GM19351 (cell line): ENCODE measurements at regions not wholly inside any gene's neighbourhood (a gene's known extent, or its start where the extent isn't known, plus 50 kb on each side); places are given as distances from the start of the nearest gene placed in this dataset.

ENCODE experiments used
- ATAC-seq: cut with Tn5 transposase; IDR thresholded peaks from one replicate; pipeline ENCODE4 v1.9.1; 2021; ENCODE audit warnings: mild to moderate bottlenecking, moderate library complexity; ENCODE audit not compliant: unreplicated experiment

DNA sequence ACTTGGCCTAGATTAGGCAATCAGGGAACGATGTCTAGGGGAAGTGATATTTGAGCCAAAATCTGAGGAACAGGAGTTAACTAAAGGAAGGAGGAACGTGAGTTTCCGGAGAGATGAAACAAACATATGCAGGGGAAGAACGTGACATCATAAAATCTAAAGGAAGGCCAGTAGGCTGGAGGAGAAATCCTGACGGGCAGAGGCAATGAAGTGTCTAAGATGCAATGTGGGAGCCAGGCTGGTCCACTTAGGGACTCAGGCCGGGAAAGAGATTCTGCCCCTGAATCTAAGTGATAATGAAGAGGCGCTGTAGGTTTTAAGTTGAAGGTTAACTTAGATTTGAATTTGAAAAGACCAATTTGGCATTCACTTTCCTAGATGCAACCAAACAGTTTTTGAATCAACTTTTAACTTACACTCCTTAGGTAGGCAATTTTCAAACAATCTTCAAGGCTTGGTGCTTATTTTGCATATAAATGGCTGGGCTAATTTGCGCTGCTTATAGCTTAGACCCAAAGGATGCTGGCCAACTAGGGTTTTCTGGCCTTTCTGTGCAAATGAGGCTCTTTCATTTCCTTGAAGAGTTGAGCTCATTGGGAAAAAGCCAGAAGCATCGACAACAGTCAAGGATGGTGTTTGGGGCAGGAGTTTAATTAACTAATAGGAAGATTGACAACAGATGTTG, 221.7 kb downstream of the SOX11 start:
- no peak for ATAC-seq

DNA sequence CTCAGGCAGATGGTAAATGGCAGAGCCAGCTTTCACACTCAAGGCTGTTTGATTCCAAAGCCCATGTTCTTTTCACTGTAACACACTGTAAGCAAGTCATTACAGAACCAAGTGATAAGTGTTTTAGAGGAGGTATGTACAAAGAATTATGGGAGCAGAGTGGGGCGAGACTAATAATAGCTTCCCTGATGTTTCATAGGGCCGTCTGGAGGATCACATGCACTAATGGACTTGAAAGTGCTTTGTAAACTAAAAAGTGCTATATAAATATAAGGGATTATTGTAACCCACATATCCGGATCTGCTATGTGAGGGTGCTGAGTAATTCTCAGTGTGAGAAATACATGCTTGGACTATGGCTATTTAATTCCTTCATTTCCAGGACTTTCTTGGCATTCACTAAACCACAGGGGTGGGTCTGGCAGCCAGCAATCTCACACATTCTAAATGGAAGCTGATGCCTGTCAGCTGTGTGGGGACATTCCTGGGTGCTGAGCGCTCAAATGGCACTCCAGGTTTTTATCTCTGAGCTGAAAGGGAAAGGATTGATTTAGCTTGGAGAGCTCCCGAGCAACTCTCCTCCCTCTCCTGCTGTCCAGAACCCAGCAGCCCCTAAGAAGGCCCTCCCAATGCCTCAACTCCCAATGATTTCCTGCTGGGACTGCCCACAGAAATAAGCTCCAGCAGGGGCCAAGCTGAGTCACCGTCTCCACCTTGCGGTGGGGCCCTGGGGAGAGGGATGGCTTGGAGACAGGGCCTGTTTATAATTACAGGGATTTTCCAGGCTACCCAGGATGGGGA, 222.8 kb downstream of the SOX11 start:
- no peak for ATAC-seq

DNA sequence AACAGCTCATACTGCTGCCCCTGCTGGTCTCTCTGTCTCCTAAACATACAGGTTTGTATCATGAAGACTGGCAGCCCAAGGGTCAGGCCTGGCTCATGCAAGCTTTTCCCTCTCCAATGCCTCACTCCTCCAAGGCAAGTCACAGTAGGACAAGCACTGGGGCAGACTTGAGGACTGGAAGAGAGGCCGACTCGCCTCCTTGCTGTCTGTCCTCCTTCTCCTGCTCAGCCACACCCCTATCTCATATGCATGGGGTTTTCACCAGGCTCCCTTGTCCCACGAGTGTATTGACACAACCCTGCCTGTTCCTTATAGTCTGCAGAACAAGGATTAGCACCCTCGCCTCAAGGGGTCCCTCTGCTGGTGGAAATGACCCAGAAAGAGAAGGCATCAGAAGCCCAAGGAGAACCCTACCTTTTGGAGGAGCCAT, 223.7 kb downstream of the SOX11 start:
- ATAC-seq, result no peak

DNA sequence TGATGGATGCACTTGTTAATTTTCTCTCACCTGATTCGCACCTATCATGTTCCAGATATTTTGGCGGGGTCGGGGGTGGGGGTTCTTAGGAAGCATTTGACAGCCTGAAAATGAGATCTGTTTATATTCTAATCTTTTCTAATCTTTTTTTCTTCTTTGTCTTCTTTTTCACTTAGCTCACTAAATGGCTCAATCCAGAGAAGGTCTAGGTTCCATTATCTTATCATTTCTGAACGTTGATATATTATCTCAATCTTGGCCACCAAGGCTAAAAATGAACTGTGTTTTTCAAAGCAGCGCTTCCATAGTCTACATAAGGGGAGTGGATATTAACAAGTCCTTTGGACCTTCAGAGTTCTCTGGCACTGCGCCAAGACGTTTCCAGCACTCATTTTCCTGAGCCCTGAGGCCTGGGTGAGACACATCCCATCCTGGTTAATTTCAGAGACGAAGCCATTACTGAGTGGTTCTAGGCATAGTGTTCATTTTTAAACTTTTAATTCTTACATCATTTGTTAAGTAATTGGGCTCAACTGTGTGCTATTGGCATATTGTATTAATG, 229.0 kb downstream of the SOX11 start:
- no peak for ATAC-seq

DNA sequence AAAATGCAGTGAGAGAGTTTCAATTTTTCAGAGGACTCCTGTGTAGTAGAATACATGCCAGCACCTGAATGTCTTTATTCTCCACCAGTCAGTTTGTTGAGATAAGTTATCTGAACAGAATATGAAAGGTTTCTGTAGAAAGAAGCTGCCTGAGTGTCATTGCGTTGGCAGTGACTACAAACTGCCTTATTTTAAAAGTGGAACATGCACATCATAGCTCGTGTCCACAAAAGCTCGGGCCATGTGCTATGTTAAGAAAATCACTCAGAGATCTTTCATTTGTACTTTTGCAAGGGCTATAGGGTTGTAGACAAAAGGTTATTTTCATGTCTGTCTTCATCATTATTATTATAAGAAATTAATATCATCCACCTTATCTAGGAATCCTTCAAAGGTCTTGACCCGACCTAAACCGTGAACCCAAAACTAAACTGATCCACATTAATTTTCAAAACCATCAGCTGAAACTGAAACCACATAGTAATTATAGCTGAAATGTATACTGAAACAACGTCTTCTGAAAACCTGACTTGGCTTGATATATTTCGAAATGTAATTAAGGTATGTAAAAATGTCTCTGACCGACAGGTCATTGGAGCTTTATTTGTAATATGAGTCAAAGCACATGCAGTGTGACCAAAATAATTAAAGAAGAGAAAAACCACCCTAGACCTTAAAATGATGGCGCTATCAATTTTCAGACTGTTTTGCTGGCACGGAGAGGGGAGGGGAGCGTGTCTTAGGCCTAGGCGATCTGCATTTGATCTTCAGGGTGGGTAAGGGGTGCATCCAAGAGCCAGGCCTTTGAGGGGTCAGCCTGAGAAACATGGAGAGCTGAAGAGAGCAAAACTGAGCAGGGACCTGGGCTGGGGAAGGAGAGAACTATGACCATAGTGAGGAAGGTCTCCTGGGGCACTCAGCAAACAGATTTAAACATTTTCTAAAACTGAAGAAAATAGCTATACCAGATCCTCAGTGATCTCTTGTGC, 232.1 kb downstream of the SOX11 start:
- no peak for ATAC-seq

DNA sequence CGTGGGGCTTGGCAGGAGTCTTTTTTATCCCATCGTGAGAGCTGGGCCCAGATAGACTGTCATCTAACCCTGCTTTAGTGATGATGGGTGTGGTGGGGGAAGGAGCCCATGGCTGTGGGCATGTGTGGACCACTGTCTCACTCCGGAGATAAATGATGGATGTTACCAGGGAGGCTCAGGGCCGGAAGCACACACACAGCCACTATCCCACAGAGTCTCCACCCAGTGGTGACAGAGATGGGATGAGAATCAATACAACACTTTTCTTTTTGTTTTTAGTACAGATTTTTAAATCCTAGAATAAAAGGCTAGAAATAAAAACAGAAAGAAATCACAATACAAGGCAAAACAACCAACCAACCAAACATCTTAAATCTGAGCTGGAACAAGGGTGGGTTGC, 233.4 kb downstream of the SOX11 start:
- ATAC-seq, result no peak

DNA sequence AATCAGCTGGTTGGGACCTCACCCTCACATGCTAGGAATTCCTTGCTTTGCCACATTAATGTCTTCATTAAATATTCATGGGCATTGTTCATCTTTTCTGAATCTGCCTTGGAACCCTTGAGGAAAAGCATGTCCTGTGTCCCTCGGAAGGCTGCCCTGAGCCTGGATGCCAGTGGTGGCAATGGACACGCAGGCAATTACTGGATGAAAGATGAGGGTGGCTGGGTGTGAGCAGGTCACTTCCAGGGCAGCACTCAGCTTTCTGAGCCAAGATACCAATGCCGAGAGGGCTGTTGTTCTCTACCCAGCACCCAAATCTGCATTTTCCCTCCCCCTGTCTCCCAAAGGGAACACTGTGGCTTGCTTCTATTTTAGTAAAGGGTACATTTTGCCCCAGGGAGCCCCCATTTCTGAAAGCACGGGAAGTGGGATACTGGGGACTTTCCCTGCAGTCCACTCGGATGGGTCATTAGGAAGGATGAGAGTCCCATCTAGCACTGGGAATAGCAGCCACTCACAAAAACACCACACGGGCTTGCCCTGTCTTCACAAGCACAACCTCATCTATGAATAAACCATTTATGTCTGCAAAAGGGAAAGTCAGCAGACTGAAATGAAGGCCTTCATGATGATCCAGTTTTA, 234.8 kb downstream of the SOX11 start:
- no peak for ATAC-seq

DNA sequence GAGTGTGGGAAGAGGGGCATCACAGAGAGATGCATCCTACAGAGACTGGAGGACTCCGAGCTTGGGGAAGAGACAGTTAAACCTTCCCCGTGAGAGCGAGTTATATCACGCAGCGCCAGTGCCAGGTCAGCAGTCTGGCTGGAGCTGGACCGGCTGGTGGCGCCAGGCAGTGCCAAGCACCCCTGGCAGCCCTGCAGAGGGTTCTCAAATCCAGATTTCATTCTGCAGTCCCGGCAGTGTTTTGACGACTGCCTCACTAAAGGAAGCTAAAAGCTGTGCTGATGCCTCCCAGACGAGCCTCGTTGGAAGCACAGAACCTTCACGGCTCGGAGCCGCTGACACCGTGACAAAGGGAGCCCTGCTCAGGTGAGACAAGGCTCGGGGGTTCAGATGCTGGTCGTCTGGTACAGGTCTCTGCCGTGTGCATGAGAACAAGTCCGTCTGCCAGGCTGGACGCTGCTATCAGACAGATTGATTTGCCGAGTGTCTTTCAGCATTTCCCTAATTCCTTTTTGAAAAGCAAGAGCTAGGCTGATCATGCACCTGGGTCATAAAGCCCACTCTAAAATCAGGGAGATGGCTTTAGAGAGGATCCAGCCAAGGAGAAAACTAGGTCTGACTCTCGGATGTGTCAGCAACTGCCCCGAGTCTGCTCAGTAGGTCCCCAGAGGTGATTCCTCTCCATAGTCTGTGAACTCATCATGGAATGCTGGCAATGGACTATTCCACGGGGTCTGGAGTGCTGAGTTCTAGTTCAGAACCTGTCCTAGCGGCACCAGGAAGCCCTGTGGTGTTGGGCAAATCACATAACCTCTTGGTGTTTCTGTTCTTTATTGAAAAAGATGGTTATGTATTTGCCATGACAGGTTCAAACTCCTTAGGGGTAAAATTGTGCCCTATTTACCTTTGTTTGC, 240.6 kb downstream of the SOX11 start:
- no peak for ATAC-seq

DNA sequence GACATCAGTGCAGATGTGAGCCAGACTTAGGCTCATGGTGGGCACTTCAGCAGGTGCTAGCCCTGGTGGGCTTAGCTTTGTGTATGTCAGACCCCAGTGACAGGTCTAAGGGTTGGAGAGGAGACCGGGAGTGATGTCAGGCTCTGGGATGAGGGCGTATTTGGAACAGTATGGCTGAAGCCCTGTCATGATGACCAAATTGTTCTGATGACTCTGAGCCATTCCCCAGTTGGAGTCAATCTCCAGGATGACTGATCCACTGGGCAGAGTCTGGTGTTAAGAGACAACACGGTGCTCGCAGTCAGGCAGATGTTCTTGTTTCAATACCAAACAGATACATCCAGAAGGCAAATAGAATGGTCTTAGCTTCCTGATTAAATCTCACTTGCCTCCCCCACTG, 241.5 kb downstream of the SOX11 start:
- no peak for ATAC-seq

DNA sequence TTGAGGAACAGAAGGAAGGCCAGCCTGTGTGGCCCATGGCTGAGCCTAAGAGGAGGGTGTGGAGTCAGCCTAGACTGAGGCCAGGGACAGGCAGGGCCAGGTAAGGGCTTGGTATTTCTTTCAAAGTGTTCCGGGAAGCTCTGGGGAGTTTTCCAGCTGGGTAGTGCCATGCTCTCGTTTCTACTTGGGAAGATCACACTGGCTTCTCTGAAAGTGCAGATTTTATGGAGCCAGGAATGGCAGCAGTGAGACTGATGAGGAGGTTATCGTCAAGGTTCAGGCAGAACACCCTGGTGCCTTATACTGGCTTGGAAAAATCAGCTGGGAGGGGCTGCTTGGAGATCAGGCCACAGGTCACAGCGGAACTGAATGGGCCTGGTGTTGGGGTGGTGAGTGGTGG, 245.1 kb downstream of the SOX11 start:
- ATAC-seq, result no peak

DNA sequence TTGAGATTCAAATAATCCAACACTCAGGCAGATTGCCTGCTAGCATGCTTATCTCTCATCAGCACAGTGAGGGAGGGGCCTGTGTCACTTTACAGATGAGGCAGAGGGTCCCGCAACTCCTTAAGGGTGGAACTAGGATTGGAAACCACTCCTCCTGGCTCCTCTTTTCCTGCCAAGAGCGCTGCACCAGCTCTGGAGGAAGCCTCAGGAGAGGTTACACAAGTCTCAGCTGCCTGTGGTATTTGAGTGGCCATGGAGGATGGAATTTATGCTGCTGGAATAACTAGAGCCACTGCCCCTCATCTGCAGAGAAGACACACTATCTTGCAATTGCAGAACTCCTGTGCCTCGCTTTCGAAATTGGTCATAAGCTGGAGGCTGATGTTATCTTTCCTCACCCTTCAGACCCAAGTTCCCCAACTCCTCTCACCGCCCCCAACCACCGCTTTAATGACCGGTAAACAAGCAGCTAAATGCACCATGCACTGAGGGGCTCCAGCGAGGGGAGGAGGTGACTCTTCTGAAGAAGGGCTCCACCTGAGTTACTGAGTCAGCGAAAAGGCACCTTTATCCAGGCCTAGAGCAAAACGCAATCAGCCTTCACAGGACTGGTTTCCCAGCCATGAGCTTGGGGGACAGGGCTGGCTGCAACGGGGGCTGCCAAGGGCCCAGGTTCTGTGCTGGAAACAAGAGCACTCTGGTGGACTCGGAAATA, 245.8 kb downstream of the SOX11 start:
- no peak for ATAC-seq

DNA sequence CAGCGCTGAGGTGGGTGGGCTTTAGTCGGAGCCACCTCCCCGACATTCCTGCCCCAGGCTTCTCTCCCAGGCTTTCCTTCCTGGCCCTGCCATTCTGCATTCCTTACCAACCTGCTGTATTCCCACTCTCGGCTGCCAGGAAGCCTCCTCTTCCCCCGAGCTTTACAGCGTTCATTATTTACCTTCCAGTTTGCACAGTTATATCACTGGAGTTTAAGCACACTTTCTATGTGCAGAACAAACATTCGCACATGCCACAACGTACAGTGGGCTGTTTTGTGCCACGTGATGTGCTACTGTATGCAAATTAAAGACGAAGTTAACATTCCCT, 246.3 kb downstream of the SOX11 start:
- no peak for ATAC-seq

DNA sequence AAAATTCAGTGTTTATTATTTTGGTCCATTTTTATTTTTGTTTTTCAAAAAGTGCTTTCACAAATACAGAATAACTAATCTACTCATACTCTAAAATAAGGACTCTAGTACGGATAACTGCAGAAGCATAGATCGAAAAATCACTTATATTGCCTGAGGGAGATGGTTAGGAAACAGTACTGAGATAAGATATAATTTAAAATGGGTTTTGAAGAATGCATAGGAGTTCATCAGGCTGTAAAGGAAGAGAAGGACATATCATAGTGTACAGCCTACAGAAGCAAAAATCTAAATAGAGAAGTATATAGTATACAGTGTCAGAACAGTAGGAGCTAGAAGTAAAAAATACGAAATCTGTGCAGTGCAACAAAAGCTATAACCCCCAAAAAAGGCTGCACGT, 247.4 kb downstream of the SOX11 start:
- ATAC-seq, result no peak

DNA sequence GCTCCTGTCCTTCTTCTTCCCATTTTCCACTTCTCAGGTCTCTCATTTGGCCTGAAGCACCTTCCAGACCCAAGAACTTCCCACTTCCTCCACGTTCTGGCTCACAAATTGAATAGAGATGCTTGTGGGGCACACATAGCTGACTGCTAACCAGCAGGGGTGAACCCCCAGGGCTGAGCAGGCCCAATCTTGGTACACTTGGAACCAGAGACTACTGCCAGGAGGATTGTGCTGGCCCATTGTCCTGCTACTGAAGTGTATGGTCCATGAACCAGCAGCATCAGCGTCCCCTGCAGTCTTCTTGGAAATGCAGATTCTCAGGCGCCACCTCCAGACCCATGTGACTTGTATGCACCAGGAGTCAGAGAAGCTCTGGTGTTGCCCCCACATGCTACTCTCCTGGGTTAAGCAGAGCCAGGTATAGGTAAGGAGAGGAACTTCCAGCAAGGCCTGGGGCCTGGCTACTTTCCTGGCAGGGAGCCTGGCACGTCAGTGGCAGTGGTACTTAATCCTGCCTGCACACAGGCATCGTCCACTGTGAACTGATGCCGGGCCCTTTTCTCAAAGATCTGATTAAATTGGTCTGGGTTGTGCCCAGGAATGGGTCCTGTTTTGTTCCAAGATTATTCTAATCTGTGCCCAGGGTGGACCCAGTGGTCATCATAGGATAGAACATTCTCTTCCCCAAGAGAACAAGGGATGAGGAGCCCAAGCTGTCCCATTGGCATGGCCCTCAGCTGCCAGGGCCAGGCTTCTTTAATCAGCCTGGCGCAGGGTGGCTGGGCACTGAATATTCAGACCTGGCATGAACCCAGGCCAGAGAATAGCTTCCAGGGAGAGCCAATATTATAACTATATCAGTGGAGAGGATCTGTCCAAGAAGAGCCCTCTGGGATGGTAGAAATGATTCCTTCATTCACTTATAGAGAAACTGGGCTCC, 248.7 kb downstream of the SOX11 start:
- no peak for ATAC-seq

DNA sequence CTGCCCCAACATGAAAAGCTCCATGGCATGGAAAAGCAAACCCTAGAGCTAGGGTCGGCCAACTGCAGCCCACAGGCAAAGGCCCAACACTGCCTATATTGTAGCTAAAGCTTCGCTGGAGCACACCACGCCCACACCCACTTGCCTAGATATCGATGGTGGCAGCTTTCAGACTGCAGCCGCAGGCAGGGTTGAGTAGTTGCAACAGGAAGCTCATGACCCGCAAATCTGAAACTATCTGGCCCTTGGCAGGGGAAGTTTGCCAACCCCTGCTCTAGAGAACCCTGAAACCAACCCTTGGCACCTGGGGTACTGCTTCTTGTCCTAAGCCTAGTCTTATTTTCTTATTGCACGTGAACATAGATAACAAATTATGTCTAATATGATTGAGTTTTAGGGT, 250.0 kb downstream of the SOX11 start:
- peak; percentile 67 for ATAC-seq

DNA sequence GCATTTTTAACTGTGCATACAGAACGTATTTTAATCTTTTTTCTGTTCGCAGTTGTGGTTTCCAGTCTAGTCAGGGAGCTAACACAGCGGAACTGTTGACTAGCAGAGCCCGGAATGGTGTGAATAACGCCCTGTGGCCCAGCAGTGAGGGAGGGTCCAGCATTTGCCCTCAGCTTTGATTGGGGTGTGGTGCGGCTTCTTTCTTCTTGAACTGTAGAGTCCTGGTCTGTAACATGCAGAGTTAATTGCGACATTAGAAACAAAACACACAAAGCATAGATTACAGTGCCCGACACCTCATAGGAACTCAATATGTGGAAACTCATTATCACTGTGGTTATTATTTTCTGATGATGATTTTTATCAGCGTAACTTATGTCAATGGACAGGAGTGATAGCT, 253.6 kb downstream of the SOX11 start:
- ATAC-seq, result no peak

DNA sequence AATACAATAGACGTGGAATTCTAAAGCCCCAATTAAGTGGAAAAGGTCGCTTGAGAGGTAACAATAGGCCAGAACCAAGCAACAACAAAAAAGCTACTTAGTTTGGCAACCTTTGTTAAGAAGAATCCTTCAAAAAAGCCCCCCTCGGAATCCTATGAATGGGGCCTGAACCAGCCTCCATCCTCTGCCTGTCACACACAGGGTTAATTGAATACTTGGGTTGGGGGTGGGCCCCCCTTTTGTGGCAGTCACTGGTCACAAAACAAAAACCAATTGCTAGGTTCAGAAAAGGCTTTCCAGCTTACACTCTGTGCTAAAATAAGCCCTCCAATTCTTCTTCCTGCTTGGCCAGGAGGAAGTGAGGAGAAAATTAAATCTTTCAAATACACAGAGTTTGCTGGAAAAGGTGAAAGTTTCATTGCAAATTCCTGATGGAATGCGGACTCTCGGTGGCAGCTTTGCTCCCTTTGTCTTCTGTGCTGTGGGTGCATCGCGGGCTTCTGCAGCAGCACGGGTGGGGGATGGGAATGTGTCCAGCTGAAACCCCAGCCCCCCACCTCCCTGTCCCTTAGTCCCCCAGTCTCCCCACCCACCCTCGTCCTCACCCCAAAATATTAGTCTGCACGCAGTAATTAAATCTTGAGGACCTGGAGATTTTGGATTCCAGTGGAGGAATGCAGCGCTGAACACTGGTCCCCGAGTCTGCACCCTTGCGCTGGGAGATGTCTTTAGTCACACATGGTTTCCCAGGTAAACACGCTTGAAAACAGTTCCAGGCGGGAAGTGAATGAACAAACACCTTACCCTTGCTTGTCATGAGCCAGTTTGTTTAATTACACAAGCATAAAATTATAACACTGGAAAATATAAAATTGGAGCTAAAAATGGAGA, 254.3 kb downstream of the SOX11 start:
- ATAC-seq, result no peak
